A549 (cell line): ENCODE measurements at regions not wholly inside any gene's neighbourhood (a gene's known extent, or its start where the extent isn't known, plus 50 kb on each side); places are given as distances from the start of the nearest gene placed in this dataset.

Source experiments
- ATAC-seq, 2 experiments: fragments of 200-7000 bp in 1 of 2; fragments of >200 bp in 1 of 2; cut with Nextera tagmentation in 1 of 2; cut with Tn5 transposase in 1 of 2; 3 replicates each; pipeline versions ENCODE4 v1.8.0 to v1.9.1; 2018 to 2020; ENCODE audit warnings: mild to moderate bottlenecking in 1 of 2, moderate library complexity in 1 of 2
- CTCF ChIA-PET: fragments of 300-600 bp; sonication (Branson Sonifier 250); formaldehyde crosslinking; extraction: SDS; loops from one replicate; lab custom pipeline; 2021; ENCODE audit warnings: antibody characterized with exemption, inconsistent platforms; lab: Yijun Ruan, JAX
- POLR2A ChIA-PET: fragments of 350-600 bp; formaldehyde crosslinking; extraction: SDS; loops from one replicate; lab custom pipeline; 2021; ENCODE audit warnings: antibody characterized with exemption, inconsistent platforms; lab: Yijun Ruan, JAX
- DNase-seq, 2 experiments: peaks; one replicate each; pipeline versions ENCODE4 v3.0.0 to v3.0.0-alpha.2; 2011 to 2016; ENCODE audit warnings: low read depth in 1 of 2, low spot score in 1 of 2
- FAIRE-seq: peaks from 2 replicates; lab custom pipeline; 2011; peaks lifted over from hg19 to GRCh38; lab: Jason Lieb, UNC
- H3K27ac ChIP-seq, 2 experiments: fragments of >200 bp; sonication (Bioruptor Twin); formaldehyde crosslinking; 3 replicates each; pipeline ENCODE4 v1.5.1; 2016 to 2017
- H3K4me1 ChIP-seq: fragments of >200 bp; sonication (Bioruptor Twin); formaldehyde crosslinking; 3 replicates; pipeline ENCODE4 v1.6.1; 2016
- H3K4me2 ChIP-seq: fragments of >200 bp; sonication (Bioruptor Twin); formaldehyde crosslinking; 3 replicates; pipeline ENCODE4 v1.6.1; 2016
- H3K4me3 ChIP-seq: fragments of >200 bp; sonication (Bioruptor Twin); formaldehyde crosslinking; 3 replicates; pipeline ENCODE4 v1.5.1; 2016
- H3K9me3 ChIP-seq: fragments of >200 bp; sonication (Bioruptor Twin); formaldehyde crosslinking; 3 replicates; pipeline ENCODE4 v1.6.1; 2016
- CBX8 ChIP-seq: fragments of 200-600 bp; sonication (generic); IDR thresholded peaks from 2 replicates; pipeline ENCODE4 v1.6.1; 2016
- CEBPB ChIP-seq, 2 experiments: fragments of >200 bp in 1 of 2; sonication (Bioruptor Twin) in 1 of 2; formaldehyde crosslinking in 1 of 2; IDR thresholded peaks; 2 replicates each; pipeline ENCODE4 v1.6.1; 2012 to 2016
- CHD2 ChIP-seq: fragments of 150-350 bp; IDR thresholded peaks from 2 replicates; pipeline ENCODE4 v1.6.1; 2014; ENCODE audit warnings: low read length; ENCODE audit not compliant: partially characterized antibody
- EHMT2 ChIP-seq: fragments of 200-600 bp; sonication (generic); IDR thresholded peaks from 2 replicates; pipeline ENCODE4 v1.6.1; 2016; ENCODE audit warnings: antibody characterized with exemption, low read depth, mild to moderate bottlenecking, moderate library complexity
- ESRRA ChIP-seq: fragments of 150-350 bp; IDR thresholded peaks from 2 replicates; pipeline ENCODE4 v1.6.1; 2014; ENCODE audit warnings: mild to moderate bottlenecking, low read length, borderline replicate concordance
- GATA3 ChIP-seq: IDR thresholded peaks from 2 replicates; pipeline ENCODE4 v1.6.1; 2012; ENCODE audit warnings: borderline replicate concordance
- HDAC2 ChIP-seq: fragments of 200-600 bp; sonication (generic); IDR thresholded peaks from 2 replicates; pipeline ENCODE4 v1.6.1; 2016
- MAZ ChIP-seq: fragments of 150-350 bp; IDR thresholded peaks from 2 replicates; pipeline ENCODE4 v1.6.1; 2014; ENCODE audit warnings: antibody characterized with exemption, low read depth, low read length, borderline replicate concordance
- NFE2L2 ChIP-seq: fragments of 150-350 bp; conservative IDR thresholded peaks from 2 replicates; pipeline ENCODE4 v1.6.1; 2014; ENCODE audit warnings: low read length
- POLR2A ChIP-seq: IDR thresholded peaks from 2 replicates; pipeline ENCODE4 v1.6.1; 2012; ENCODE audit warnings: mild to moderate bottlenecking, low read length
- RAD21 ChIP-seq, 2 experiments: fragments of >200 bp in 1 of 2; sonication (Bioruptor Twin) in 1 of 2; formaldehyde crosslinking in 1 of 2; IDR thresholded peaks in 1 of 2; conservative IDR thresholded peaks in 1 of 2; 2 replicates in 1 of 2; 3 replicates in 1 of 2; pipeline ENCODE4 v1.6.1; 2012 to 2018; ENCODE audit warnings: inconsistent platforms in 1 of 2
- RCOR1 ChIP-seq: fragments of 150-350 bp; IDR thresholded peaks from 2 replicates; pipeline ENCODE4 v1.6.1; 2014; ENCODE audit warnings: antibody characterized with exemption, low read length, low read depth
- SMC3 ChIP-seq: fragments of >200 bp; sonication (Bioruptor Twin); formaldehyde crosslinking; IDR thresholded peaks from 3 replicates; pipeline ENCODE4 v1.6.1; 2018; ENCODE audit warnings: inconsistent platforms
- SREBF2 ChIP-seq: fragments of 450-650 bp; IDR thresholded peaks from 2 replicates; pipeline ENCODE4 v1.6.1; 2014; ENCODE audit warnings: mild to moderate bottlenecking, moderate library complexity
- TP53 ChIP-seq: fragments of 250-450 bp; sonication (Bioruptor Pico); IDR thresholded peaks from 2 replicates; pipeline ENCODE4 v1.5.0; 2021; ENCODE audit warnings: mild to moderate bottlenecking, moderate library complexity
- ZC3H11A ChIP-seq: fragments of 450-650 bp; IDR thresholded peaks from 2 replicates; pipeline ENCODE4 v1.6.1; 2014; ENCODE audit warnings: antibody characterized with exemption, mild to moderate bottlenecking
- ZFP36 ChIP-seq: fragments of 450-650 bp; IDR thresholded peaks from 2 replicates; pipeline ENCODE4 v1.6.1; 2014; ENCODE audit warnings: borderline replicate concordance; ENCODE audit not compliant: partially characterized antibody
- ZNF302 ChIP-seq: fragments of 250-450 bp; sonication (Bioruptor Pico); IDR thresholded peaks from 2 replicates; pipeline ENCODE4 v1.9.0; 2021; ENCODE audit warnings: inconsistent platforms, mild to moderate bottlenecking, moderate library complexity
- ZSCAN20 ChIP-seq: fragments of 250-450 bp; sonication (Bioruptor Pico); IDR thresholded peaks from 2 replicates; pipeline ENCODE4 v1.8.0; 2022; ENCODE audit warnings: mild to moderate bottlenecking, moderate library complexity
- WGBS: methylation state at CpG from one replicate; pipeline ENCODE4 v1.1.6; 2017; ENCODE audit errors: missing lambda C conversion rate; 5-methylcytosine and 5-hydroxymethylcytosine counted together
- TF ChIP-seq, protein P1 (sequence below): IDR thresholded peaks from 2 replicates; pipeline ENCODE4 v1.6.1; 2012; ENCODE audit warnings: low read depth, borderline replicate concordance
- TF ChIP-seq, protein P2 (sequence below): fragments of 250-450 bp; sonication (Bioruptor Pico); IDR thresholded peaks from 2 replicates; pipeline ENCODE4 v1.5.0; 2020; ENCODE audit warnings: low read depth, mild to moderate bottlenecking, moderate library complexity
- TF ChIP-seq, protein P3 (sequence below): IDR thresholded peaks from 2 replicates; pipeline ENCODE4 v1.6.1; 2012
- TF ChIP-seq, protein P4 (sequence below): fragments of 250-450 bp; sonication (Bioruptor Pico); IDR thresholded peaks from 2 replicates; pipeline ENCODE4 v1.5.0; 2021; ENCODE audit warnings: mild to moderate bottlenecking, moderate library complexity, borderline replicate concordance
- TF ChIP-seq, protein P5 (sequence below): IDR thresholded peaks from 2 replicates; pipeline ENCODE4 v1.6.1; 2012

DNA sequence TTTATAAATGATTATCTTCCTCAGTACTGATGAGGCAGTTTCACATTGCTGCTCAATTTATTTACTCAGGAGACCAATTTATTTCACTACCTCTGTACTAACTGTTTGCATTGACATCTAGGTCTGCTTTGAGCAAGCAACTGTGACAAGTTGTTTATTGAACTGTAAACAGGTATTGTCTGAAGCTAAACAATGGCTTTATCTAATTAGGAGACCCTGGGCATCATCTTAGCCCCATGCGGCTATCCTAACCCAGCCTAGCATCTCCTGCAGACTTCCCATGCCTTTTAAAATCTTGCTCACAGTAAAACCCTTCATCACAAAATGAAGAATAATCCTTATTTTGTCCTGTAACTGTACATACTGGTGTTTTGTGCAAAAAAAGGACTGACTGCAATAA, 348.2 kb downstream of the RWDD3 start:
- 63% methylated on average over 1 of the region's 1 CpG for WGBS

DNA sequence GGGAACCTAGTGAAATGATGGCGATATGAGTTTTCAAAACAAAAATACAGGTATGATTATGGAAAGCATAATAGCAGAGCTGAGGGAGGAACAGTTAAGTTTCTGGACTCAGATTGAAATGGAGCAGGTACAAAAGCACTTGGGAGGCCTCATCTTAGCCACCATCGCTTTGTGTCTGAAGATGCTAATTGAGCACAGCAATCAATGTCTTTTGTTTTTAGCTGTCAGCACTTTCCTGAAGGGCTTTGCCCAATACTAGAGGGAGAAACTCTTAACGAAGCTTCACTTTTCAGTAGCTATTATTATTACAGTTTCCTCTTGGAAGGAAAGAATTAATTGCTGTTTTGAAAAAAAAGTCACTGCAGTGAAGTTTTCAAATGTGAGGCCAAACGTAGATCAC, 348.7 kb downstream of the RWDD3 start:
- no peak for TF ChIP-seq MAZ
- no peak for TF ChIP-seq GATA3
- no peak for TF ChIP-seq CHD2
- no peak for TF ChIP-seq ESRRA
- no peak for TF ChIP-seq POLR2A
- TF ChIP-seq, protein P1, sequence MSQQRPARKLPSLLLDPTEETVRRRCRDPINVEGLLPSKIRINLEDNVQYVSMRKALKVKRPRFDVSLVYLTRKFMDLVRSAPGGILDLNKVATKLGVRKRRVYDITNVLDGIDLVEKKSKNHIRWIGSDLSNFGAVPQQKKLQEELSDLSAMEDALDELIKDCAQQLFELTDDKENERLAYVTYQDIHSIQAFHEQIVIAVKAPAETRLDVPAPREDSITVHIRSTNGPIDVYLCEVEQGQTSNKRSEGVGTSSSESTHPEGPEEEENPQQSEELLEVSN = no peak
- no peak for TF ChIP-seq CEBPB (IDR thresholded peaks at IDR 0.05)
- TF ChIP-seq ZNF302 (CRISPR knock-in tag) = no peak
- no peak for TF ChIP-seq HDAC2
- TF ChIP-seq, protein P2, sequence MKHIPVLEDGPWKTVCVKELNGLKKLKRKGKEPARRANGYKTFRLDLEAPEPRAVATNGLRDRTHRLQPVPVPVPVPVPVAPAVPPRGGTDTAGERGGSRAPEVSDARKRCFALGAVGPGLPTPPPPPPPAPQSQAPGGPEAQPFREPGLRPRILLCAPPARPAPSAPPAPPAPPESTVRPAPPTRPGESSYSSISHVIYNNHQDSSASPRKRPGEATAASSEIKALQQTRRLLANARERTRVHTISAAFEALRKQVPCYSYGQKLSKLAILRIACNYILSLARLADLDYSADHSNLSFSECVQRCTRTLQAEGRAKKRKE (CRISPR knock-in tag) = no peak
- Histone ChIP-seq H3K9me3 (no peaks in the 10 kb centered on the region), H3K27ac (no peak overlapping the region), H3K4me1 (no peaks in the 10 kb centered on the region), H3K4me3 (no peak overlapping the region), H3K4me2 (no peak overlapping the region)
- no peak for FAIRE-seq
- no peak for DNase-seq
- ChIA-PET CTCF (no interaction called here), POLR2A (no interaction called here)
- 22% methylated on average over 4 of the region's 4 CpGs for WGBS
- ATAC-seq = no peak

More for the DNA sequence above, 348.2 kb downstream of the RWDD3 start:
- no peak overlapping the region for H3K4me2 ChIP-seq
- no peak overlapping the region for H3K4me3 ChIP-seq
- ChIA-PET POLR2A (no interaction called here), CTCF (no interaction called here)
- H3K27ac ChIP-seq = no peak overlapping the region
- FAIRE-seq = no peak
- DNase-seq = no peak
- no peak for ATAC-seq
- H3K4me1 ChIP-seq = no peaks in the 10 kb centered on the region
- TF ChIP-seq, protein P3, sequence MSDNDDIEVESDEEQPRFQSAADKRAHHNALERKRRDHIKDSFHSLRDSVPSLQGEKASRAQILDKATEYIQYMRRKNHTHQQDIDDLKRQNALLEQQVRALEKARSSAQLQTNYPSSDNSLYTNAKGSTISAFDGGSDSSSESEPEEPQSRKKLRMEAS = no peak
- TF ChIP-seq ZFP36 (no peak), TP53 (no peak), GATA3 (no peak), SMC3 (no peak), CBX8 (no peak), CHD2 (no peak), NFE2L2 (no peak), MAZ (no peak), ZC3H11A (no peak), ZSCAN20 (CRISPR knock-in tag) (no peak), SREBF2 (no peak), EHMT2 (no peak), ZNF302 (CRISPR knock-in tag) (no peak), RCOR1 (no peak), RAD21 (conservative IDR thresholded peaks at IDR 0.05 in 1 of 2, IDR thresholded peaks at IDR 0.05 in 1 of 2) (no peak)
- TF ChIP-seq, protein P4, sequence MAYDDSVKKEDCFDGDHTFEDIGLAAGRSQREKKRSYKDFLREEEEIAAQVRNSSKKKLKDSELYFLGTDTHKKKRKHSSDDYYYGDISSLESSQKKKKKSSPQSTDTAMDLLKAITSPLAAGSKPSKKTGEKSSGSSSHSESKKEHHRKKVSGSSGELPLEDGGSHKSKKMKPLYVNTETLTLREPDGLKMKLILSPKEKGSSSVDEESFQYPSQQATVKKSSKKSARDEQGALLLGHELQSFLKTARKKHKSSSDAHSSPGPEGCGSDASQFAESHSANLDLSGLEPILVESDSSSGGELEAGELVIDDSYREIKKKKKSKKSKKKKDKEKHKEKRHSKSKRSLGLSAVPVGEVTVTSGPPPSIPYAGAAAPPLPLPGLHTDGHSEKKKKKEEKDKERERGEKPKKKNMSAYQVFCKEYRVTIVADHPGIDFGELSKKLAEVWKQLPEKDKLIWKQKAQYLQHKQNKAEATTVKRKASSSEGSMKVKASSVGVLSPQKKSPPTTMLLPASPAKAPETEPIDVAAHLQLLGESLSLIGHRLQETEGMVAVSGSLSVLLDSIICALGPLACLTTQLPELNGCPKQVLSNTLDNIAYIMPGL (CRISPR knock-in tag) = no peak
- TF ChIP-seq, protein P1 = no peak
- TF ChIP-seq, protein P5, sequence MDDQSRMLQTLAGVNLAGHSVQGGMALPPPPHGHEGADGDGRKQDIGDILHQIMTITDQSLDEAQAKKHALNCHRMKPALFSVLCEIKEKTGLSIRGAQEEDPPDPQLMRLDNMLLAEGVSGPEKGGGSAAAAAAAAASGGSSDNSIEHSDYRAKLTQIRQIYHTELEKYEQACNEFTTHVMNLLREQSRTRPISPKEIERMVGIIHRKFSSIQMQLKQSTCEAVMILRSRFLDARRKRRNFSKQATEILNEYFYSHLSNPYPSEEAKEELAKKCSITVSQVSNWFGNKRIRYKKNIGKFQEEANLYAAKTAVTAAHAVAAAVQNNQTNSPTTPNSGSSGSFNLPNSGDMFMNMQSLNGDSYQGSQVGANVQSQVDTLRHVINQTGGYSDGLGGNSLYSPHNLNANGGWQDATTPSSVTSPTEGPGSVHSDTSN = no peak
- TF ChIP-seq, all 56 proteins: peak for 0
- H3K9me3 ChIP-seq = no peaks in the 10 kb centered on the region
